Muscle layer of colon (tissue), 2 donors: ENCODE measurements at regions not wholly inside any gene's neighbourhood (a gene's known extent, or its start where the extent isn't known, plus 50 kb on each side); places are given as distances from the start of the nearest gene placed in this dataset.

Source experiments
- H3K27ac ChIP-seq: one replicate; pipeline ENCODE4 v1.7.0; 2013; ENCODE audit warnings: low read depth, mild to moderate bottlenecking, low read length, moderate library complexity
- H3K27me3 ChIP-seq, 2 donors: one replicate each; pipeline ENCODE4 v1.7.0; 2013; ENCODE audit warnings: low read length in 2 of 2, mild to moderate bottlenecking in 2 of 2; ENCODE audit not compliant: insufficient read depth in 2 of 2, control insufficient read depth in 1 of 2
- H3K36me3 ChIP-seq: one replicate; pipeline ENCODE4 v1.7.0; 2013; ENCODE audit warnings: mild to moderate bottlenecking, low read length; ENCODE audit not compliant: insufficient read depth
- H3K4me1 ChIP-seq: one replicate; pipeline ENCODE4 v1.7.0; 2013; ENCODE audit warnings: mild to moderate bottlenecking, low read length; ENCODE audit not compliant: insufficient read depth
- H3K4me3 ChIP-seq, 2 donors: one replicate each; pipeline ENCODE4 v1.7.0; 2013; ENCODE audit warnings: low read length in 2 of 2, low read depth in 1 of 2, mild to moderate bottlenecking in 1 of 2, moderate library complexity in 1 of 2
- H3K9ac ChIP-seq: one replicate; pipeline ENCODE4 v1.7.0; 2013; ENCODE audit warnings: low read length
- H3K9me3 ChIP-seq: one replicate; pipeline ENCODE4 v1.7.0; 2013; ENCODE audit warnings: mild to moderate bottlenecking, low read length
- donor health status: abdominal sarcoma.
- donor health status: Adenocarcinoma of cecum.

GRCh38 chr5:99639905-99640304 lies 711.1 kb upstream of the CHD1 start:
- no peaks in the 10 kb centered on the region for H3K4me1 ChIP-seq
- no peaks in the 10 kb centered on the region for H3K9me3 ChIP-seq
- no peaks in the 10 kb centered on the region for H3K27me3 ChIP-seq
- no peak overlapping the region for H3K27ac ChIP-seq
- H3K4me3 ChIP-seq, result no peak overlapping the region
- H3K36me3 ChIP-seq, result no peaks in the 10 kb centered on the region
- H3K9ac ChIP-seq, result no peak overlapping the region

- no peaks in the 10 kb centered on the region for H3K27me3 ChIP-seq
- no peaks in the 10 kb centered on the region for H3K36me3 ChIP-seq
- no peaks in the 10 kb centered on the region for H3K4me1 ChIP-seq
- H3K4me3 ChIP-seq, result no peak overlapping the region
- no peaks in the 10 kb centered on the region for H3K9me3 ChIP-seq
- no peak overlapping the region for H3K27ac ChIP-seq
- H3K9ac ChIP-seq, result no peak overlapping the region
These were observed 707.9 kb upstream of the CHD1 start for GRCh38 chr5:99636663-99637062.

- no peak overlapping the region for H3K9ac ChIP-seq
- no peak overlapping the region for H3K4me3 ChIP-seq
- no peaks in the 10 kb centered on the region for H3K9me3 ChIP-seq
- no peak overlapping the region for H3K27ac ChIP-seq
- H3K27me3 ChIP-seq, result no peaks in the 10 kb centered on the region
- no peaks in the 10 kb centered on the region for H3K4me1 ChIP-seq
- H3K36me3 ChIP-seq, result no peaks in the 10 kb centered on the region
These were observed 693.2 kb upstream of the CHD1 start for GRCh38 chr5:99621772-99622681.

DNA sequence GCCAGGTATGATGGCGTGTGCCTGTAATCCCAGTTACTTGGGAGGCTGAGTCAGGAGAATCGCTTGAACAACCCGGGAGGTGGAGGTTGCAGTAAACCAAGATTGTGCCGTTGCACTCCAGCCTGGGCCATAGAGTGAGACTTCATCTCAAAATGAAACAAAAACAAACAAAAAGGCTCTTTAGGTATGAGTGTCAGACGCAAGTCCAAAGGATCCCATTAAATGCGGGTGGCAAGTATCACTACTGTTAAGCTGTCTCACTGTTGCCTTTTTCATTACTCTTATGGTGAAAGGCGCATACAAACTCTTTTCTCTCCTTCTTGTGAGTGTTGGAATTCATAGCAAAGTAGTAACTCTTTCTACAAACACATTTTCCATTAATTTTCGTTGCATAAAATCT lies 688.5 kb upstream of the CHD1 start:
- H3K4me1 ChIP-seq, result no peaks in the 10 kb centered on the region
- H3K36me3 ChIP-seq, result no peaks in the 10 kb centered on the region
- no peak overlapping the region for H3K9ac ChIP-seq
- H3K9me3 ChIP-seq, result no peaks in the 10 kb centered on the region
- H3K27ac ChIP-seq, result no peak overlapping the region
- H3K4me3 ChIP-seq, result no peak overlapping the region
- H3K27me3 ChIP-seq, result no peaks in the 10 kb centered on the region

GRCh38 chr5:99614888-99615287 lies 686.1 kb upstream of the CHD1 start:
- no peaks in the 10 kb centered on the region for H3K36me3 ChIP-seq
- H3K27me3 ChIP-seq, result no peaks in the 10 kb centered on the region
- H3K9ac ChIP-seq, result no peak overlapping the region
- no peak overlapping the region for H3K4me3 ChIP-seq
- no peaks in the 10 kb centered on the region for H3K4me1 ChIP-seq
- H3K27ac ChIP-seq, result no peak overlapping the region
- no peaks in the 10 kb centered on the region for H3K9me3 ChIP-seq

GRCh38 chr5:99607124-99607523 lies 678.3 kb upstream of the CHD1 start:
- H3K27ac ChIP-seq, result no peak overlapping the region
- H3K9me3 ChIP-seq, result no peaks in the 10 kb centered on the region
- H3K4me1 ChIP-seq, result no peaks in the 10 kb centered on the region
- no peaks in the 10 kb centered on the region for H3K27me3 ChIP-seq
- H3K36me3 ChIP-seq, result no peaks in the 10 kb centered on the region
- no peak overlapping the region for H3K9ac ChIP-seq
- H3K4me3 ChIP-seq, result no peak overlapping the region

- Histone ChIP-seq H3K27ac (no peak overlapping the region), H3K4me3 (no peak overlapping the region), H3K9ac (no peak overlapping the region), H3K36me3 (no peaks in the 10 kb centered on the region), H3K9me3 (no peaks in the 10 kb centered on the region), H3K27me3 (no peaks in the 10 kb centered on the region), H3K4me1 (no peaks in the 10 kb centered on the region)
These were observed 677.1 kb upstream of the CHD1 start for GRCh38 chr5:99605904-99606303.

DNA sequence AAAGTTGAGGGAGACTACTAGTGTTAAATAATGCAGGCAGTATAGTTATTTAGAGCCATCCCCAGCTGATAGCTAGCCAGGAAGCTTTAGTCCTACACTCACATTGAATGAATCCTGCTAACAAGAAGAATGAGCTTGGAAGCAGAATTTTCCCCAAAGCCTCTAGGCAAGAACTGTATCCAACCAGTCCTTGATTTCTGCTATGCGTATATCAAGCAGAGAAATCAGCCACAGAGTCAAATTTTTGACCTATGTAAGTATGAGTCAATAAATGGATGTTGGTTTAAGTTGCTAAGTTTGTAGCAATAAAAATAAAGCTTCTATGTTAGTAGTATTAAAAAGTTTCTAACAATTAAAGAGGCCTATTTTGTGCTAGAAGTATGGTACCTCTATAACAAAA lies 672.1 kb upstream of the CHD1 start:
- Histone ChIP-seq H3K4me3 (no peak overlapping the region), H3K9me3 (no peaks in the 10 kb centered on the region), H3K27ac (no peak overlapping the region), H3K9ac (no peak overlapping the region), H3K27me3 (no peaks in the 10 kb centered on the region), H3K36me3 (no peaks in the 10 kb centered on the region), H3K4me1 (no peaks in the 10 kb centered on the region)

- H3K9ac ChIP-seq, result no peak overlapping the region
- H3K4me3 ChIP-seq, result no peak overlapping the region
- no peaks in the 10 kb centered on the region for H3K27me3 ChIP-seq
- no peaks in the 10 kb centered on the region for H3K36me3 ChIP-seq
- H3K9me3 ChIP-seq, result no peaks in the 10 kb centered on the region
- H3K4me1 ChIP-seq, result no peaks in the 10 kb centered on the region
- H3K27ac ChIP-seq, result no peak overlapping the region
These were observed 662.0 kb upstream of the CHD1 start for GRCh38 chr5:99590806-99591205.

DNA sequence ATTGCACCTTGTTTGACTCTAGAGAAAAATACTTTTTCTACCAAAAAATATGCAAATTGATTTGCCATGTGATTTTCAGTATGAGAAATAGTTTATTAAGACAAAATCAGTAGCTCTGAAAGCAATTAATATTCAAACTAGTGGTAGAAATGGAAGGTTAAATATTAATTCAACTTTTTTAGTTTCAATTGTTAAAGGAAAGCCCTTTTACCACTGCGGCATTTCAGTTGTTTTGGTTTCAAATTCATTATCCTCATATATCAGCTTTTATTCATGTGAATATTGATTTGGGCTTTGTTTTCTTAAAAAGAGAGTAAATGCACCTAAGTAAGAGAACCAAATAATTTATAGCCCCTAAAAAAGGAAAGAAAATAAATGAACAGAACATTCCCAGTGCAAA lies 660.6 kb upstream of the CHD1 start:
- H3K27ac ChIP-seq, result no peak overlapping the region
- no peaks in the 10 kb centered on the region for H3K36me3 ChIP-seq
- H3K4me1 ChIP-seq, result no peaks in the 10 kb centered on the region
- H3K9me3 ChIP-seq, result no peaks in the 10 kb centered on the region
- H3K9ac ChIP-seq, result no peak overlapping the region
- H3K4me3 ChIP-seq, result no peak overlapping the region
- H3K27me3 ChIP-seq, result no peaks in the 10 kb centered on the region

- Histone ChIP-seq H3K4me3 (no peak overlapping the region), H3K9ac (no peak overlapping the region), H3K27me3 (no peaks in the 10 kb centered on the region), H3K4me1 (no peaks in the 10 kb centered on the region), H3K9me3 (no peaks in the 10 kb centered on the region), H3K36me3 (no peaks in the 10 kb centered on the region), H3K27ac (no peak overlapping the region)
These were observed 659.2 kb upstream of the CHD1 start for GRCh38 chr5:99587983-99588382.

DNA sequence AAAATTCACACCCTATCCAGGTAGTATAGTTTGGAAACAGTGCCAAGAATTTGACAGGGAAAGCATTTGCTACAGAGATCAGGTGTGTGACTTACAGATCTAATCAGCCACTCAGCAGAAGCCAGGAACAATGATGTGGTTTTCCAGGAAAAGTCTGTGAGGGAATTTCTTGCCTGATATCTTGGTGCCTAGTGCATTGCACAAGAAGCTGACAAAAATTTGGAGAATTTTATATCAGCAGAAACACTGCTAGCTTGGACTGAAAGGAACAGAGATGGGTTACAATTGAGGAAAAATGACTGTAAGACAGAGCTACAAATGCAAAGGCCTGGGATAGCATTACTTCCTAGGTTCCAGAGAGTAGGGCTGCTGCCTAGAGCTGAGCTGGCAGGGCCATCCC lies 658.1 kb upstream of the CHD1 start:
- Histone ChIP-seq H3K4me3 (no peak overlapping the region), H3K27me3 (no peaks in the 10 kb centered on the region), H3K27ac (no peak overlapping the region), H3K9ac (no peak overlapping the region), H3K36me3 (no peaks in the 10 kb centered on the region), H3K4me1 (no peaks in the 10 kb centered on the region), H3K9me3 (no peaks in the 10 kb centered on the region)
